ENCODE measurements at regions not wholly inside any gene's neighbourhood (a gene's known extent, or its start where the extent isn't known, plus 50 kb on each side); places are given as distances from the start of the nearest gene placed in this dataset.
"Not testable (repeated sequence)": the region's sequence is repeated elsewhere in the genome, so short reads cannot be mapped to it uniquely, and the experiment has no call there.

DNA sequence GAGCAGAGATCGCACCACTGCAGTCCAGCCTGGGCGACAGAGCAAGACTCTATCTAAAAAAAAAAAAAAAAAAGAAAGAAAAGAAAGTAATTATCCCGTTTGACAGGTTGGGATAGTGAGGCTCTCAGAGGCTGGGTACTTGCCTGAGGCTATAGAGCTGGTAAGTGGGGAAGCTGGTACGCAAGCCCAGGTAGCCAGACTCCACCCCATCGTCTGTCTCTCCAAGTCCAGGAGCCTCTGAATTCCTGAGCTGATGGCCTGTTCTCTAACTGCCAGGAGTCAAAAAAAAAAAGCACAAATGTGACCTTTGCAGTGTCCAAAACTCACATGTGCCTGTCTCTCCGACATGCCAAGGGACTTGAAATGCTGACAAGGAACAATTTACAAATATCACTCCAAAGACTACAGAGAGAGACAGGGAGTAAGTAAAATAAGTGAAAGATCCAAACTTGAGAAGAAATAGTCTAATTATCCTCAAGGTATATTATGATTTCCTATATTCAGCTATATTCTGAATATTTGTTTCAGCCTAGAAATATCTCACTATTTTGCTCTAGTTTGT, 109.1 kb upstream of the SCAF8 start:
- Histone ChIP-seq H3K4me1 (no peaks in the 10 kb centered on the region), H3K4me3 (no peak overlapping the region), H3K27me3 (ENCODE audit: low read depth) (no peaks in the 10 kb centered on the region), H3K36me3 (no peaks in the 10 kb centered on the region), H3K9me3 (no peaks in the 10 kb centered on the region), H3K27ac (no peak overlapping the region)
- TF ChIP-seq, protein P1, sequence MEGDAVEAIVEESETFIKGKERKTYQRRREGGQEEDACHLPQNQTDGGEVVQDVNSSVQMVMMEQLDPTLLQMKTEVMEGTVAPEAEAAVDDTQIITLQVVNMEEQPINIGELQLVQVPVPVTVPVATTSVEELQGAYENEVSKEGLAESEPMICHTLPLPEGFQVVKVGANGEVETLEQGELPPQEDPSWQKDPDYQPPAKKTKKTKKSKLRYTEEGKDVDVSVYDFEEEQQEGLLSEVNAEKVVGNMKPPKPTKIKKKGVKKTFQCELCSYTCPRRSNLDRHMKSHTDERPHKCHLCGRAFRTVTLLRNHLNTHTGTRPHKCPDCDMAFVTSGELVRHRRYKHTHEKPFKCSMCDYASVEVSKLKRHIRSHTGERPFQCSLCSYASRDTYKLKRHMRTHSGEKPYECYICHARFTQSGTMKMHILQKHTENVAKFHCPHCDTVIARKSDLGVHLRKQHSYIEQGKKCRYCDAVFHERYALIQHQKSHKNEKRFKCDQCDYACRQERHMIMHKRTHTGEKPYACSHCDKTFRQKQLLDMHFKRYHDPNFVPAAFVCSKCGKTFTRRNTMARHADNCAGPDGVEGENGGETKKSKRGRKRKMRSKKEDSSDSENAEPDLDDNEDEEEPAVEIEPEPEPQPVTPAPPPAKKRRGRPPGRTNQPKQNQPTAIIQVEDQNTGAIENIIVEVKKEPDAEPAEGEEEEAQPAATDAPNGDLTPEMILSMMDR (IDR thresholded peaks at IDR 0.05), result no peak
- DNase-seq, result no peak
- no peak for ATAC-seq
- intact Hi-C loops (cut with DNase I), result no loop called here

DNA sequence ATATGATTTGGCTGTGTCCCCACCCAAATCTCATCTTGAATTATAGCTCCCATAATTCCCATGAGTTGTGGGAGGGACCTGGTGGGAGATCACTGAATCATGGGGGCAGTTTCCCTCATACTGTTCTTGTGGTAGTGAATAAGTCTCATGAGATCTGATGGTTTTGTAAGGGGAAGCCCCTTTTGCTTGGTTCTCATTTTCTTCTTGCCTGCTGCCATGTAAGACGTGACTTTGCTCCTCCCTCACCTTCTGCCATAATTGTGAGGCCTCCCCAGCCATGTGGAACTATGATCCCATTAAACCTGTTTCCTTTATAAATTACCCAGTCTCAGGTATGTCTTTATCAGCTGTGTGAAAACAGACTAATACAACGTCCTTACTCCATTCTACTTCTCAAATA, 108.5 kb upstream of the SCAF8 start:
- intact Hi-C loops (cut with DNase I); H3K27ac ChIP-seq; DNase-seq; H3K27me3 ChIP-seq (ENCODE audit: low read depth); H3K36me3 ChIP-seq; H3K4me3 ChIP-seq; H3K4me1 ChIP-seq; H3K9me3 ChIP-seq; ATAC-seq: not testable (repeated sequence)

DNA sequence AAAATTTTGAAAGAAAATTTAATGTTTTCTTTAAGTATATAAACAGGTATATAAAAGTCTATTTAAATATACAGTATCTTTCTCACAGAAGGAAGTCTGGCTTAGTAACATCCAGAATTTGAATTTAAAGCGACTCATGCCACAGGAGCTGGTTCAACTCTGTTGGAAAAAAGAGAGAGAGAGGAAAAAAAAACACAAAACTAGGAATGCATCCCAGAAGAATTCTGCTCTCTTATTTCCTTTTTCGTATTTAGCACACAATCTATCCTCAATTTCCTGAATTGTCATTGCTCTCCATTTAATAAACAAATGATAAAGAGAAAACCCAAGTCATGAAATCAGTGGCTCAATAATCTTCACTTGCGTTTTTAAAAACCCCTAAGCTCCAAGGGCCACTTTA, 107.5 kb upstream of the SCAF8 start:
- H3K27ac ChIP-seq, result no peak overlapping the region
- H3K4me3 ChIP-seq, result no peak overlapping the region
- no peaks in the 10 kb centered on the region for H3K9me3 ChIP-seq
- TF ChIP-seq, protein P1 (IDR thresholded peaks at IDR 0.05), result no peak
- DNase-seq, result no peak
- H3K36me3 ChIP-seq, result no peaks in the 10 kb centered on the region
- no peaks in the 10 kb centered on the region for H3K27me3 ChIP-seq (ENCODE audit: low read depth)
- H3K4me1 ChIP-seq, result no peaks in the 10 kb centered on the region
- no peak for ATAC-seq
- intact Hi-C loops (cut with DNase I), result no loop called here

DNA sequence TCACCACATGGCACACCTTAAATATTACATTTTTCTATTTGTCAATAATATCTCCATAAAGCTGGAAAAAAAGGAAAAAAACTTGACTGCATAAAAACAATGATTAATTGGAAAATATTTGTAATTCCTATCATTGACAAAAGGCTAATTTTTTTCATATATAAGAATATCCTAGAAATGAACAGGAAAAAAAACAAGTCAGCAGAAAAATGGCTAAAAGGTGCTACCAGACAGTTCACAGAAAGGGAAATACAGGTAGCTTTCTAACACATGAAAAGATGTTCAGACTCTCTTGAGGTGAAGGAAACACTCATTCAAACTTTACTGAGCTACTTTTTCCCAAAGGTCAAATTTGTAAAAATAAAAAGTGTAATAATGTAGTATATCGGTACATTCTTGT, 104.1 kb upstream of the SCAF8 start:
- Histone ChIP-seq H3K27me3 (ENCODE audit: low read depth) (no peaks in the 10 kb centered on the region), H3K4me3 (no peak overlapping the region), H3K4me1 (no peaks in the 10 kb centered on the region), H3K27ac (no peak overlapping the region), H3K36me3 (no peaks in the 10 kb centered on the region), H3K9me3 (peaks cover 7% of the 10 kb centered on the region)
- no peak for DNase-seq
- intact Hi-C loops (cut with DNase I), result no loop called here
- TF ChIP-seq, protein P1 (IDR thresholded peaks at IDR 0.05), result no peak
- no peak for ATAC-seq

DNA sequence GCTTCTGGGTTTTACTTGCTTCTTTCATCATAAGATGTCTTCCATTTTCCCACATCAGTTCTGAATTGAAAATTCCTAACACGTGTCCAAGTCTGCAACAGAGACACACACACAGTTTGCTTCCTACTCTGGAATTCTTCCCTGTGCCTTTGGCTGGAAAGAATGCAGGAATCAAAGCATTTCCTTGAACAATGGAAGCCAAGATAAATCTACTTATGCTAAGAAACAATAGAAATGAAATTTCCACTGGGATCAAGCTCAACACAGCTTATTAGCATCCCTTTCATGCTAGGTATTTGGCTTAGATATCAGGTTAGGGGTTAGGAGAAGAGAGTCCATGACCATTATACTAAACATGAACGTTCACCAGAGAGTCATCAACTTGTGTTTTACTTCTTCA, 101.1 kb upstream of the SCAF8 start:
- intact Hi-C loops (cut with DNase I), result no loop called here
- no peak overlapping the region for H3K27ac ChIP-seq
- ATAC-seq, result no peak

DNA sequence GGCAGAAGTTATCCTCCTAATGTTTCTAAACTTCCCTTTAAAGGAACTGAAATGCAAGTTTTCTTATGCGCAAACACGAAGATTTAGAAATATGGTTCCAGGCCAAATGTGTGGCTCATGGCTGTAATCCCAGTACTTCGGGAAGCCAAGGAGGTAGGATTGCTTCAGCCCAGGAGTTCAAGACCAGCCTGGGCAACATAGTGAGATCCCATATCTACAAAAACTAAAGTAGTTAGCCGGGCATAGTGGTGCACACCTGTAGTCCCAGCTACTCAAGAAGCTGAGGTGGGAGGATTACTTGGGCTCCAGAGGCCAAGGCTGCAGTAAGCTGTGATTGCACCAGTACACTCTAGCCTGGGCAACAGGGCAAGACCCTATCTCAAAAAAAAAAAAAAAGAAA, 95.8 kb upstream of the SCAF8 start:
- Histone ChIP-seq H3K9me3 (peaks cover 7% of the 10 kb centered on the region), H3K36me3 (no peaks in the 10 kb centered on the region), H3K27ac (no peak overlapping the region), H3K4me3 (no peak overlapping the region), H3K27me3 (ENCODE audit: low read depth) (no peaks in the 10 kb centered on the region), H3K4me1 (no peaks in the 10 kb centered on the region)
- intact Hi-C loops (cut with DNase I), result no loop called here
- no peak for ATAC-seq
- TF ChIP-seq, protein P1 (IDR thresholded peaks at IDR 0.05), result no peak
- no peak for DNase-seq

More for the DNA sequence above, 101.1 kb upstream of the SCAF8 start:
- Histone ChIP-seq H3K36me3 (no peaks in the 10 kb centered on the region), H3K9me3 (peaks cover 7% of the 10 kb centered on the region), H3K4me1 (no peaks in the 10 kb centered on the region), H3K4me3 (no peak overlapping the region), H3K27me3 (ENCODE audit: low read depth) (no peaks in the 10 kb centered on the region)
- TF ChIP-seq, protein P1 (IDR thresholded peaks at IDR 0.05), result no peak
- DNase-seq, result no peak
